GM12878 (cell line): ENCODE measurements at regions not wholly inside any gene's neighbourhood (a gene's known extent, or its start where the extent isn't known, plus 50 kb on each side); places are given as distances from the start of the nearest gene placed in this dataset.

Source experiments
- ATAC-seq: fragments of 200-7000 bp; cut with Tn5 transposase; 3 replicates; pipeline ENCODE4 v1.9.1; 2020; ENCODE audit warnings: mild to moderate bottlenecking, moderate library complexity
- BruUV-seq: library from RNA; stranded (reverse); fragments of 400-500 nt; replicated peaks from 2 replicates; lab custom pipeline; 2021; lab: Mats Ljungman, UMichigan
- CTCF ChIA-PET: fragments of 300-600 bp; sonication (Branson Sonifier 250); formaldehyde crosslinking; extraction: SDS; loops from one replicate; lab custom pipeline; 2021; ENCODE audit warnings: inconsistent platforms; lab: Yijun Ruan, JAX
- POLR2A ChIA-PET: fragments of 350-600 bp; formaldehyde crosslinking; extraction: SDS; loops from one replicate; lab custom pipeline; 2021; ENCODE audit warnings: inconsistent platforms; lab: Charles Lee
- RAD21 ChIA-PET: fragments of 300-600 bp; sonication (Branson Sonifier 250); formaldehyde crosslinking; loops from one replicate; lab custom pipeline; 2023; ENCODE audit warnings: antibody characterized with exemption; ENCODE audit not compliant: unreplicated experiment; lab: Charles Lee
- SMC1A ChIA-PET: fragments of 300-600 bp; sonication (Branson Sonifier 250); formaldehyde crosslinking; loops from one replicate; lab custom pipeline; 2023; ENCODE audit not compliant: unreplicated experiment, uncharacterized antibody; lab: Charles Lee
- DNase-seq: peaks from one replicate; pipeline ENCODE4 v3.0.0-alpha.2; 2011; ENCODE audit warnings: low read depth, low spot score
- FAIRE-seq: peaks from 3 replicates; lab custom pipeline; 2011; peaks lifted over from hg19 to GRCh38; lab: Jason Lieb, UNC
- H2AFZ ChIP-seq: 2 replicates; pipeline ENCODE4 v1.6.0; 2011; ENCODE audit warnings: low read depth, low read length, control low read depth; ENCODE audit not compliant: control insufficient read depth
- H3K27ac ChIP-seq: 2 replicates; pipeline ENCODE4 v1.5.1; 2011; ENCODE audit warnings: control low read depth; ENCODE audit not compliant: control insufficient read depth, insufficient read depth
- H3K27me3 ChIP-seq, 2 experiments: replicated peaks in 1 of 2; 2 replicates each; pipeline versions ENCODE4 v1.6.0 to v1.6.1; 2011; ENCODE audit warnings: low read length in 1 of 2; ENCODE audit not compliant: control insufficient read depth in 2 of 2, insufficient read depth in 2 of 2
- H3K36me3 ChIP-seq, 2 experiments: 2 replicates each; pipeline ENCODE4 v1.5.1; 2011; ENCODE audit warnings: low read length in 1 of 2; ENCODE audit not compliant: control insufficient read depth in 2 of 2, insufficient read depth in 2 of 2
- H3K4me1 ChIP-seq: 2 replicates; pipeline ENCODE4 v1.6.1; 2011; ENCODE audit warnings: mild to moderate bottlenecking, low read length, moderate library complexity, mixed read lengths; ENCODE audit not compliant: control insufficient read depth, insufficient read depth
- H3K4me2 ChIP-seq: 2 replicates; pipeline ENCODE4 v1.6.0; 2011; ENCODE audit warnings: control low read depth; ENCODE audit not compliant: control insufficient read depth, insufficient read depth
- H3K4me3 ChIP-seq: fragments of 200-600 bp; sonication (generic); 2 replicates; pipeline ENCODE4 v1.5.1; 2016
- H3K79me2 ChIP-seq: 2 replicates; pipeline ENCODE4 v1.6.0; 2011; ENCODE audit warnings: low read length; ENCODE audit not compliant: control insufficient read depth, insufficient read depth
- H3K9ac ChIP-seq: 2 replicates; pipeline ENCODE4 v1.8.0; 2011; ENCODE audit warnings: low read length, control low read depth, mixed read lengths; ENCODE audit not compliant: control insufficient read depth, insufficient read depth
- H3K9me3 ChIP-seq: replicated peaks from 3 replicates; pipeline ENCODE4 v1.5.1; 2011; ENCODE audit warnings: mild to moderate bottlenecking, low read length; ENCODE audit not compliant: control insufficient read depth, insufficient read depth
- H4K20me1 ChIP-seq: 2 replicates; pipeline ENCODE4 v1.6.0; 2011; ENCODE audit not compliant: control insufficient read depth, insufficient read depth
- BHLHE40 ChIP-seq, 2 experiments: fragments of 450-650 bp in 1 of 2; IDR thresholded peaks; 2 replicates each; pipeline ENCODE4 v1.6.1; 2011 to 2017; ENCODE audit warnings: low read depth in 2 of 2, borderline replicate concordance in 1 of 2, improper control_type of control experiment in 1 of 2, low read length in 1 of 2, mild to moderate bottlenecking in 1 of 2
- CBX3 ChIP-seq: fragments of 200-600 bp; sonication (generic); IDR thresholded peaks from 2 replicates; pipeline ENCODE4 v1.6.1; 2016; ENCODE audit warnings: low read depth, borderline replicate concordance
- CBX5 ChIP-seq: sonication (generic); IDR thresholded peaks from 2 replicates; pipeline ENCODE4 v1.6.1; 2016; ENCODE audit warnings: low read depth, moderate library complexity, mild to moderate bottlenecking, inconsistent platforms
- CEBPB ChIP-seq, 2 experiments: fragments of 150-350 bp in 1 of 2; IDR thresholded peaks; 2 replicates each; pipeline ENCODE4 v1.6.1; 2012 to 2014; ENCODE audit warnings: low read depth in 2 of 2, low read length in 2 of 2, borderline replicate concordance in 1 of 2, inconsistent platforms in 1 of 2
- E4F1 ChIP-seq: fragments of 450-650 bp; IDR thresholded peaks from 2 replicates; pipeline ENCODE4 v1.6.1; 2018; ENCODE audit warnings: borderline replicate concordance, mild to moderate bottlenecking; ENCODE audit not compliant: partially characterized antibody
- ETV6 ChIP-seq, 2 experiments: fragments of 450-650 bp in 1 of 2; IDR thresholded peaks in 1 of 2; conservative IDR thresholded peaks in 1 of 2; 2 replicates each; pipeline ENCODE4 v1.6.1; 2014; ENCODE audit warnings: antibody characterized with exemption in 1 of 2, borderline replicate concordance in 1 of 2, low read depth in 1 of 2, mild to moderate bottlenecking in 1 of 2, moderate library complexity in 1 of 2
- HDAC6 ChIP-seq: fragments of 200-600 bp; sonication (generic); IDR thresholded peaks from one replicate; pipeline ENCODE4 v1.8.0; 2017; ENCODE audit warnings: antibody characterized with exemption; ENCODE audit not compliant: unreplicated experiment
- HDGF ChIP-seq: fragments of 450-650 bp; IDR thresholded peaks from 2 replicates; pipeline ENCODE4 v1.6.1; 2016; ENCODE audit warnings: antibody characterized with exemption
- NFXL1 ChIP-seq: fragments of 450-650 bp; IDR thresholded peaks from 2 replicates; pipeline ENCODE4 v1.6.1; 2017; ENCODE audit warnings: antibody characterized with exemption, mild to moderate bottlenecking, borderline replicate concordance
- NFYA ChIP-seq: IDR thresholded peaks from 2 replicates; pipeline ENCODE4 v1.6.1; 2011; ENCODE audit warnings: low read depth, mild to moderate bottlenecking, low read length, improper control_type of control experiment, borderline replicate concordance
- POU2F2 ChIP-seq: IDR thresholded peaks from 3 replicates; pipeline ENCODE4 v1.6.1; 2011; ENCODE audit warnings: low read depth, mild to moderate bottlenecking, low read length, borderline replicate concordance
- RCOR1 ChIP-seq: conservative IDR thresholded peaks from 2 replicates; pipeline ENCODE4 v1.6.1; 2012; ENCODE audit warnings: low read depth, low read length, improper control_type of control experiment
- TAF1 ChIP-seq: IDR thresholded peaks from 2 replicates; pipeline ENCODE4 v1.6.1; 2011; ENCODE audit warnings: mild to moderate bottlenecking, low read depth, low read length, borderline replicate concordance
- ZBTB11 ChIP-seq: fragments of 450-650 bp; formaldehyde crosslinking; IDR thresholded peaks from 2 replicates; pipeline ENCODE4 v1.5.0; 2022; ENCODE audit warnings: mild to moderate bottlenecking, missing genetic modification characterization
- WGBS: methylation state at CpG from one replicate; pipeline ENCODE4 v1.1.6; 2016; ENCODE audit warnings: low lambda C conversion rate; ENCODE audit not compliant: insufficient replicate concordance, insufficient coverage; ENCODE audit errors: missing lambda C conversion rate; 5-methylcytosine and 5-hydroxymethylcytosine counted together
- in situ Hi-C: fragments of 300-500 bp; cut with MboI; formaldehyde crosslinking; loops from 9 replicates; pipeline ENCODE4 v1.14.3; 2018; ENCODE audit warnings: mixed read lengths
- intact Hi-C: fragments of 100-400 bp; cut with micrococcal nuclease; formaldehyde crosslinking; loops from one replicate; pipeline ENCODE4 v1.14.2; 2022; ENCODE audit not compliant: unreplicated experiment

- no peak overlapping the region for H3K27ac ChIP-seq
- in situ Hi-C loops, result loop anchor here (25.0 kb wide), 1 partner anchor 88 kb away; no protein-coding TSS in a partner anchor
- ChIA-PET POLR2A (no interaction called here), CTCF (no interaction called here), RAD21 (no interaction called here), SMC1A (interaction anchor here (1.3 kb wide), 1 partner anchor 10 kb away, joined by 3 read pairs; no protein-coding TSS in a partner anchor)
- no peaks in the 10 kb centered on the region for H3K4me1 ChIP-seq
- BruUV-seq, result no TSS peak
- no peak for ATAC-seq
- no peaks in the 10 kb centered on the region; the same call in 2 of the 3 replicates for H3K9me3 ChIP-seq
- no peak overlapping the region for H3K4me2 ChIP-seq
- 35% methylated on average over 5 of the region's 5 CpGs for WGBS
- FAIRE-seq, result no peak
- no peaks in the 10 kb centered on the region for H3K36me3 ChIP-seq
- no peak for DNase-seq
- H3K4me3 ChIP-seq, result no peak overlapping the region
- H3K9ac ChIP-seq, result no peak overlapping the region
- no peaks in the 10 kb centered on the region for H3K79me2 ChIP-seq
- H2AFZ ChIP-seq, result no peak overlapping the region
- TF ChIP-seq NFXL1, result no peak
- TF ChIP-seq HDAC6, result no peak
- TF ChIP-seq ZBTB11 (CRISPR knock-in tag), result no peak
- TF ChIP-seq CBX3, result no peak
- no peak for TF ChIP-seq NFYA
- TF ChIP-seq HDGF, result no peak
- TF ChIP-seq E4F1, result no peak
- TF ChIP-seq TAF1, result no peak
- no peak for TF ChIP-seq POU2F2
- TF ChIP-seq ETV6 (conservative IDR thresholded peaks at IDR 0.05 in 1 of 2, IDR thresholded peaks at IDR 0.05 in 1 of 2; ENCODE audit: borderline replicate concordance in 1 of 2, low read depth in 1 of 2), result no peak
- no peak for TF ChIP-seq BHLHE40 (IDR thresholded peaks at IDR 0.05; ENCODE audit: borderline replicate concordance in 1 of 2, low read depth in 2 of 2, low read length in 1 of 2)
- no peak for TF ChIP-seq CBX5
- no peak for TF ChIP-seq RCOR1
- no peak for TF ChIP-seq CEBPB (IDR thresholded peaks at IDR 0.05; ENCODE audit: borderline replicate concordance in 1 of 2, low read depth in 2 of 2, low read length in 2 of 2)
- H4K20me1 ChIP-seq, result no peaks in the 10 kb centered on the region
- no peaks in the 10 kb centered on the region; a peak in 1 of 4 replicates for H3K27me3 ChIP-seq
- intact Hi-C loops, result no loop called here
Observed at GRCh38 chr10:6748981-6749635, 169.0 kb upstream of the PRKCQ start.
